Effector memory CD4-positive, alpha-beta T cell (primary cell): ENCODE measurements at regions not wholly inside any gene's neighbourhood (a gene's known extent, or its start where the extent isn't known, plus 50 kb on each side); places are given as distances from the start of the nearest gene placed in this dataset.

Experiments
- DNase-seq, 3 donors: peaks; one replicate each; pipeline ENCODE4 v3.0.0-alpha.2; 2020
- H3K27ac ChIP-seq: 2 replicates; pipeline ENCODE4 v1.7.0; 2013; ENCODE audit warnings: mild to moderate bottlenecking, low read length, moderate library complexity; ENCODE audit not compliant: insufficient read depth, poor library complexity, severe bottlenecking
- H3K27me3 ChIP-seq: replicated peaks from 2 replicates; pipeline ENCODE4 v1.7.0; 2013; ENCODE audit warnings: mild to moderate bottlenecking, low read length; ENCODE audit not compliant: insufficient read depth, control insufficient read depth, poor library complexity, severe bottlenecking
- H3K36me3 ChIP-seq: 2 replicates; pipeline ENCODE4 v1.7.0; 2013; ENCODE audit warnings: mild to moderate bottlenecking, low read length, moderate library complexity; ENCODE audit not compliant: control insufficient read depth, insufficient read depth
- H3K4me1 ChIP-seq: 2 replicates; pipeline ENCODE4 v1.7.0; 2013; ENCODE audit warnings: low read length, mild to moderate bottlenecking; ENCODE audit not compliant: control insufficient read depth, insufficient read depth, poor library complexity, severe bottlenecking
- H3K4me3 ChIP-seq: 2 replicates; pipeline ENCODE4 v1.7.0; 2013; ENCODE audit warnings: low read length, low read depth, mild to moderate bottlenecking; ENCODE audit not compliant: insufficient read depth, poor library complexity, severe bottlenecking
- H3K9me3 ChIP-seq: 2 replicates; pipeline ENCODE4 v1.7.0; 2013; ENCODE audit warnings: mild to moderate bottlenecking, low read length, moderate library complexity; ENCODE audit not compliant: control insufficient read depth

- no peak for DNase-seq
- Histone ChIP-seq H3K36me3 (no peaks in the 10 kb centered on the region), H3K4me3 (no peak overlapping the region), H3K9me3 (no peaks in the 10 kb centered on the region), H3K4me1 (no peaks in the 10 kb centered on the region), H3K27me3 (no peaks in the 10 kb centered on the region), H3K27ac (no peak overlapping the region)
These were observed 241.5 kb downstream of the OSR1 start for GRCh38 chr2:19116918-19117317.

DNA sequence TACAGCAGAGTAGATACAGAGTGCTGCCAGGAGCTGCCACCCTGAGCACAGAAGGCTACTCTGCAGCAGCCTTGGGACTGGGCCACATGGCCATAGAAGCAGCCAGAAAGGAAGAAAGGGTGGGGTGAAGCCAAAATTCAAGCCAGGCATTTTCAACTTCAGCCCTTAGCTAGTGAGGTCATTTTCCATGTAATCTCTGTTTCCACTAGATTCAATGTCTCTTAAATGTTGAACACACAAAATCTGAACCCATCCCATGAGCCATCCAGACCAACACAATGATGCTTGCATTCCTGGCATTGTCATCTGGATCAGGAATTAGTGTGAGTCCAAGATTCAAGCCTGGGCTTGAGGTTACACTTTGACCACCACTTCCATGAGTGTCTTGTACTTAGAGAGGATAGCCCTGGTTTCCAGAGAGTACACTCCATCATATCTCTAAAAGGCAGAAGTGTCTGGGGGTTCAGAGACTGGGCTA, 243.6 kb downstream of the OSR1 start:
- Histone ChIP-seq H3K27ac (no peak overlapping the region), H3K36me3 (no peaks in the 10 kb centered on the region), H3K9me3 (no peaks in the 10 kb centered on the region), H3K4me1 (no peaks in the 10 kb centered on the region), H3K27me3 (no peaks in the 10 kb centered on the region), H3K4me3 (no peak overlapping the region)
- DNase-seq: no peak

DNA sequence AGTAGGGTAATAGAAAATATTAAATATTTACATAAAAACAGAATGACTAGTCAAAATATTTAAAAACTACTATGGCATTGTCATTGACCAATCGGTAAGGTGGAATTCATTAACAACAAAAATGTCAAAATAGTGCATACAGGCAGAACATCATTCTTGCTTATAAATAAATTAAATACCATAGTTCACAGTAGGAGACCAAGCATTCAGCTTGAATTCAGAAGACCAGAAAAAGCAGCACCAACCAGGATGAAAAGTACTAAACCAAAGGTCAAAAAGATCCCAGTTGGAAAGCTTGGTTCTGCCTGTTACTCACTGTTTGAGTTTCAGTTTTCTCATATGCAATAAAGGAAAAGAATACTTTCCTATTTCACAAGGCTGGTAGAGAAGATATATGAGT, 244.3 kb downstream of the OSR1 start:
- Histone ChIP-seq H3K4me3 (no peak overlapping the region), H3K27me3 (no peaks in the 10 kb centered on the region), H3K9me3 (no peaks in the 10 kb centered on the region), H3K27ac (no peak overlapping the region), H3K36me3 (no peaks in the 10 kb centered on the region), H3K4me1 (no peaks in the 10 kb centered on the region)
- no peak for DNase-seq

GRCh38 chr2:19111354-19111753, 247.1 kb downstream of the OSR1 start:
- no peak for DNase-seq
- Histone ChIP-seq H3K4me1 (no peaks in the 10 kb centered on the region), H3K27me3 (no peaks in the 10 kb centered on the region), H3K27ac (no peak overlapping the region), H3K36me3 (no peaks in the 10 kb centered on the region), H3K4me3 (no peak overlapping the region), H3K9me3 (no peaks in the 10 kb centered on the region)

DNA sequence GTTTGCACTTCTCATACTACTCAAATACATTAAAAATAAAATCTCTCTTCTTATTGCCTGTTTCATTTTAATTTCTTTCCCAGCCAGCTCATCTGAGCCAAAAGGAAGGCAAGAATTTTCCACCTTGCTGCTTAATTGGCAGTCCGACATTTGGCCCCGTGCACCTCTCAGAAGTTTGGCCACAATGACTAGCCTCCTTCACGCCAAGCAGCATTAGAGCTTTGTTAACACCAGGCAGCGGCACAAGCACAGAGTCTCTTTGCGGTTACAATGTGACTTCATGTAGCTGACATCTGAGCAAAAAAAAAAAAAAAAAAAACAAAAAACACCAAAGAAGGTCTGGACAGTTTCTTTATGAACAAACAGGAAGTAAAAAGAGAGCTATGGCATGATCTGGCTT, 248.9 kb downstream of the OSR1 start:
- no peak for DNase-seq
- Histone ChIP-seq H3K36me3 (no peaks in the 10 kb centered on the region), H3K9me3 (no peaks in the 10 kb centered on the region), H3K4me1 (no peaks in the 10 kb centered on the region), H3K27ac (no peak overlapping the region), H3K4me3 (no peak overlapping the region), H3K27me3 (no peaks in the 10 kb centered on the region)

DNA sequence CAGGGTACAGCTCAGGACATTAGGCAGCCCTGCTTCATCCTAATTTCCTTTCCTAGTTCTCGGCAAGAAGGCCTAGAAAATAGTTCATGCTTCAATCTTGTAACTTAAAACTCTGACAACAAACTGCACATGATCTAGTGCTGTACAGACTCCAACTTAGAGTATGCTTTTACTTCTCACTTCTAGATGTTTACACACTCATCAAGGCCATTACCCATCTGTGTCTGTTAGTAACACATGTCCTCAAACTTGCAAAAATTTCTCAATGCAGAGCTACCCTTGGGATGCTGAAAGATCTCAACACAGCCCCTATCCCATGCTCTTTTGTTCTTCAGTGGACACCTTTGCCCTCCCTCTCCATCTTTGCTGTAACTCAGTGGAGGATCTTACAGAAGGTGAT, 252.0 kb downstream of the OSR1 start:
- H3K9me3 ChIP-seq: no peaks in the 10 kb centered on the region

DNA sequence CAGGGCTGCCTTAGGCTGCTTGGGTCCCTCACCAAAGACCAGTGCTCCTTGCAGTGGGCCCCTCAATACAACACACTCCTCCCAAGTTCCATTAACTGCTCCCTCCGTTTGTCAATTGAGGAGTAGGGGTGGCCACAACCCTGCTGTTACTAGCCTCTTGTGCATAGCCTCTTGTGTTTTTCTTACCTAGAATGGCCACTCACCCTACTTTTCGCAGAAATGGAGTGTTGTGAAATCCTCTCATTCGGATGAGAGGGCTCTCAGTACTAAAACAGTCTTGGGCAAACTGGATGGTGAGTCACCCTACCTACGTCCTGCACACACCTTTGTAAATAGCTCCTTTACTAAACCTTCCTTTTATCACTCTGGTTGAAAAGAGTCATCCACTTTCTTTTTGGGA, 253.9 kb downstream of the OSR1 start:
- H3K27ac ChIP-seq: no peak overlapping the region
- no peak for DNase-seq
- no peaks in the 10 kb centered on the region for H3K36me3 ChIP-seq
- no peaks in the 10 kb centered on the region for H3K27me3 ChIP-seq
- no peaks in the 10 kb centered on the region for H3K4me1 ChIP-seq
- H3K9me3 ChIP-seq: no peaks in the 10 kb centered on the region
- no peak overlapping the region for H3K4me3 ChIP-seq

More for the DNA sequence above, 252.0 kb downstream of the OSR1 start:
- no peak for DNase-seq
- H3K4me1 ChIP-seq: no peaks in the 10 kb centered on the region
- H3K36me3 ChIP-seq: no peaks in the 10 kb centered on the region
- H3K27me3 ChIP-seq: no peaks in the 10 kb centered on the region
- no peak overlapping the region for H3K4me3 ChIP-seq
- H3K27ac ChIP-seq: no peak overlapping the region

GRCh38 chr2:19102696-19103423, 255.6 kb downstream of the OSR1 start:
- Histone ChIP-seq H3K36me3 (no peaks in the 10 kb centered on the region), H3K27ac (no peak overlapping the region), H3K4me3 (no peak overlapping the region), H3K27me3 (no peaks in the 10 kb centered on the region), H3K9me3 (no peaks in the 10 kb centered on the region), H3K4me1 (no peaks in the 10 kb centered on the region)
- no peak for DNase-seq

GRCh38 chr2:19101968-19102367, 256.5 kb downstream of the OSR1 start:
- H3K27me3 ChIP-seq: no peaks in the 10 kb centered on the region
- no peaks in the 10 kb centered on the region for H3K9me3 ChIP-seq
- no peak overlapping the region for H3K4me3 ChIP-seq
- H3K36me3 ChIP-seq: no peaks in the 10 kb centered on the region
- H3K4me1 ChIP-seq: no peaks in the 10 kb centered on the region
- DNase-seq: no peak
- no peak overlapping the region for H3K27ac ChIP-seq

- DNase-seq: no peak
- no peaks in the 10 kb centered on the region for H3K4me1 ChIP-seq
- H3K36me3 ChIP-seq: no peaks in the 10 kb centered on the region
- no peak overlapping the region for H3K4me3 ChIP-seq
- H3K27ac ChIP-seq: no peak overlapping the region
- no peaks in the 10 kb centered on the region for H3K27me3 ChIP-seq
- H3K9me3 ChIP-seq: no peaks in the 10 kb centered on the region
These were observed 257.9 kb downstream of the OSR1 start for GRCh38 chr2:19100570-19100969.
